HG03103 (cell line): ENCODE measurements at regions not wholly inside any gene's neighbourhood (a gene's known extent, or its start where the extent isn't known, plus 50 kb on each side); places are given as distances from the start of the nearest gene placed in this dataset.

ENCODE experiments used
- ATAC-seq: cut with Tn5 transposase; IDR thresholded peaks from one replicate; pipeline ENCODE4 v1.9.1; 2021; ENCODE audit warnings: low read depth; ENCODE audit not compliant: unreplicated experiment

DNA sequence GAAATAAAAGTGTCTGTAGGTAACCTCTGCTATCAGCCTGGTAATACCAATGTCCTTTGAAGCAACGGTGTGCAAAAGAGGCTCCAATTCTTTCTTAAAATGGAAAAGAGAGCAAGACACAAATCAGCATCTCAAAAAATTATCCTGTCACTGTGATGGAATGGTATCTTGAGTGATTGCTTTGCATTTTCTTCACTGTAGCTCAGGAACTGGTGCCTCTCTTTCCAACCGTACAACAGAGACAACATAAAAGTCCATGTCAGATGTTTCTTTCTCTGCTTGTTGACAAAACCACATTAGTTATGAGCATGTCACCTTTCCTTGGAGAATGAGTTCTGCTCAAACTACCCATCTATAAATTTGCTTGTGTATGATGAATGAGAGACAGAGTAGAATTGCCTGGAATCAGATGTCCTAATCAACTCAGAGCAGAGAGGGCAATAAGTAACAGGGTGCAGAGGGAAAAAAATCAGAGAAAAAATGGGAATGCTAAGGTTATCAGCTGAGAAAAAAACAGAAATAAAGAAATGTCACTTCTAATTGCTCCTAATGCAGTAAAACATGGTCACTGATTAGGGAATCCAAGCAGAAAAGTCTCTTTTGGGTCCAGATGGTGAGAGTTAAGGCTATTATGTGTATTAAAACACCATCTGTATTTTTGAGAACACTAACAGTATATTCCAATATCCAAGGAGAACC is 465.0 kb upstream of the ATP2B1 start:
- ATAC-seq: no peak

DNA sequence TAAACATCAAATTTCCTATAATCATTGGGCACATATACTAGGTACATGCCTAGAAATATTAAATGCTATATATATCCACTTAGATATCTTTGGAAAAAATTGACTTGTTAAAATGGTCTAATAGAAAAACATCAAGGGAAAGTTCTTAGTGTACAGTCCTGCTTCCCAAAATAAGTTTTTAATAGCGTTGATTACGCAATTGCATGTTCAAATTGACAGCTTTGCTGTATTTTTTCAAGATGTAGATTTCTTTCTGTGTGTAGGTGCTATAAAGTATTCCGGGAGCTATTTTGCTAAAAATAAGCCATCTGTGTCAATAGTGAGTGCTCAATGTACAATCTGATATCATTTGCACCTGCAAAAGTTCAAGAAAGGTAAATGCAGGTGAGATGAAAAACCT is 463.9 kb upstream of the ATP2B1 start:
- ATAC-seq: no peak

DNA sequence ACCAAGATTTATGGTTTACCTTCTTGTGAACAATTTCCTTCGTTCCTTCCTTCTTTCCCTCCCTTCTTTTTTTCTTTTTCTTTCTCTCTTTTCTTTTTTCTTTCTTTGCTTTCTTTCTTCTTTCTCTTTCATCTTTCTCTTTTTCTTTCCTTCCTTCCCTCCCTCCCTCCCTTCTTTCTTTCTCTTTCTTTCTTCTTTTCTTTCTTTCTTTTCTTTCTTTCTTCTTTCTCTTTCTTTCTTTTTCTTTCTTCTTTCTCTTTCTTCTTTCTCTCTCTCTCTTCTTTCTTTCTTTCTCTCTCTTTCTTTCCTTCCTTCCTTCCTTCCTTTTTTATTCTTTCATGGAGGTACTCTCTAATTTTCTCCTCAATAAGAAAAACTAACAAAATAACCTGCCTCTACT is 462.1 kb upstream of the ATP2B1 start:
- no peak for ATAC-seq

DNA sequence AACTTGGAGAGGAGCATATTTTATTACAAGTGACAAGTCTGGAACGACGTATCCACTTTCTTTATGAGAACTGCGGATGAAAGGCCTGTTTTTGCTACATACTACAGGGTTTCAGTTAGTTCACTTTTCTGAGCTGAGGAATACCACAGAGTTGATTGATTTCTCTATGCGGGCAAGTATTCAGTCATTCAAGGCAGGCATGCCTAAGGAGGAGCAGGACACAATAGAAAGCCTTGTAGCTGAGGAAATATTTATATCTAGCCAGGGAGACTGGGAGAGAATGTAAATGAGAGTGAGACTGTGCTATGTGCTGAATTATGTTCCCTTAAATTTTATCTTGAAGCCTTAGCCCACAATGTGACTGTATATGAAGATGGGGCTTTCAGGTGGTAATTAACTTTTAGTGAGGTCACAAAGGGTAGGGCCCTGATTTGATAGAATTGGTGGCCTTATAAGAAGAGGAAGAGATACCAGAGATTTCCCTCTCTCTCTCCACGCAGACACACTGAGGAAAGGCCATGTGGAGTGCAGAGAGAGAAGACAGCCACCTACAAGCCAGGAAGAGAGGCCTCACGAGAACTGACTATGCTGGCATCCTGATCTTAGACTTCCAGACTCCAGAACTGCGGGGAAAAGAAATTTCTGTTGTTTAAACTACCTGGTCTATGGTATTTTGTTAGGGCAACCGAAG is 459.0 kb upstream of the ATP2B1 start:
- no peak for ATAC-seq

DNA sequence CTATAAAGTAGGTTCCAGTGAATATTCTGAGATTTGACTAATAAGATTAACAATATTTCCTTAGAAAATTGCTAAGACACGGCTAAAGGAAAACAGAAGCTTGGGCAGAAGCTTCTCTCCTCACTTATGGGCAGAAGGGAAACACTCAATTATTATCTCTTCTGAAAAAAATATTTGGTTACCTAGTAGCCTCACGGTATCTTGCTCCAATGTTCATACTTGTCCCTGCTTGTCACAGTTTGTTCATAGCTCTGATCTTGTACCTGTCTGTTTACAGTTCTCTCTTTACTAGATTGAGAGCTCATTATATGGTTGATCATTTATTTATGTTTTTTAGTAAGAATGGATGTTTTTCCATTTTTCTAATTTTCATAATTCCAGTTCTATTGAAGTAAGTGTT is 458.0 kb upstream of the ATP2B1 start:
- ATAC-seq: no peak

DNA sequence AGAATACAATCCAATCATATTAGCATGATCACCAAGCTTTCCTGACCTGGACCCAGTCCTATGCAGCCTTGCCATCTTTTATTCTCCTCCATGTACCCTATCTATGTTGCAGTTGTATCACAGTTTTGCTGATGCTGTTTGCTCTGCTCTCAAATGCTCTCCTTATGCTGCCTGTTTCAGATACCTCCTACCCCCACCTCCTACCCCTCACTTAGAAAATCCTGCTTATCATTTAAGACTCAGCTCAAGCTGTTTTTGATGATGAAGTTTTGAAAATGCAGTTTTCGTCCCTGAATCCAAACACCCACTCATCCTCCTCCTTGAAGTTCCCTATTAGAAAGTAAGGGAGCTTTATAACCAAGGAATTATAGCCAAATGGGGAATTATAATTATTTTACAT is 457.4 kb upstream of the ATP2B1 start:
- ATAC-seq: no peak

DNA sequence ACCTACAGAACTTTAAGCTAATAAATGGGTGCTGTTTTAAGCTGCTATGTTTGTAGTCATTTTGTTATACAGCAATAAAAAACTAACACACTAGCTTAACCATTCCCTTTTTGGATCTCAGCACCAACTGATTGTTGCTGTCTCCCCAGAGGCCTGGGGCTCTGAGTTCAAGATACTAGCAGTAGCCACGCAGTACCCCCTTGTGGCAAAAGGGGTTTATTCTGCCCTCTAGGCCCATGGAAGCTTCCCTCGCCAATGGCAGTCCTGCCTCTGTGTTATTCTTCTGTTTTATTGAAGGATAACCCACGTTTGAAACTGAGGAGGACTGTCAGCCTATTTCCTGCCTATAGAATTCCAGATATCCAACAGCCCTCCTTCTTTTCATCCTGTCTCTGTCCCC is 455.3 kb upstream of the ATP2B1 start:
- no peak for ATAC-seq

DNA sequence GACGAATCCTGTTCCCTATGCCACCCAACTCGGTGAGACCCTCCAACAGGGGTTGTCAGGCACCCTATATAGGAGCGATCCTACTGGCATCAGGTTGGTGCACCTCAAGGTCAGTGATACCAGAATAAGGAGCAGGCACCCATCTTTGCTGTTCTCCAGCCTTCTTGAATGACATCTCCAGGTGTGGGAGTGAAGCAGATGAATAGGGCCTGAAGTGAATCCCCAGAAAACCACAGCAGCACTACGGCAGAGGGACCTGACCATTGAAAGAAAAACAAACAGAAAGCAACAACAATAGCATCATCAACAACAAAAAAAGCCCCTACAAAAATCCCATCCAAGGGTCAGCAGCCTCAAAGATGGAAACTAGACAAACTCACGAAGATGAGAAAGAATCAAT is 445.2 kb upstream of the ATP2B1 start:
- ATAC-seq: no peak

DNA sequence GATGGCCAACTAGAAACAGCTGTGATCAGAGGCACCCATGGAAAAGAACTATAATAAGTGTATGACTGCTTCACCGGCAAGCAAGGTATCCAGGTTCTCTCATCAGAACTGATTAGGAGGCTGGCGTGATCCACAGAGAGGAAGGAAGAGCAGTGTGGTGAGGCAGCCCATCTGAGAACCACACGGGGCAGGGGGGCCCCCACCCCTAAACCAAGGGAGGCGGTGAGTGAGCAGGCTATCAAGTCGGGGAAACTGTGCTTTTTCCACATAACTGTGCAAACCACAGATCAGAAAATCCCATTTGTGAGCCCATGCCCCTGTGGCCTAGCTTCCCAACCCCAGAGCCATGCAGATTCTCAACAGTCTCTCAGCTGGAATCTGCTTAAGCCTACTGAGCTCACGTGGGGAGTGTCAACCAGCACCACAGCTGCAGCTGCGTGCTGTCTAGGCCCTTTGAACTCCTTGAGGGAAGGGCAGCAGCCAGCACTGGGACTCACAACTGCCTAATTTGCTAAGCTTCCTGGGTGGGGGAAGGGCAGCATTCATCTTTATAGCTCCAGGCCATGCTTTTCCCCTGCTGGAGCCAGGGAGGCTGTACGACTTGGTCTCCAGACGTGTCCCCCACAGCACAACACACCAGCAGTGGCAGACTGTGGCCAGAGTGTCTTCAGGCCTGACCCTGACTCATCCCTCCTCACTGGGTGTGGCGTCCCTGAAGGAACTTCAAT is 444.4 kb upstream of the ATP2B1 start:
- ATAC-seq: no peak

DNA sequence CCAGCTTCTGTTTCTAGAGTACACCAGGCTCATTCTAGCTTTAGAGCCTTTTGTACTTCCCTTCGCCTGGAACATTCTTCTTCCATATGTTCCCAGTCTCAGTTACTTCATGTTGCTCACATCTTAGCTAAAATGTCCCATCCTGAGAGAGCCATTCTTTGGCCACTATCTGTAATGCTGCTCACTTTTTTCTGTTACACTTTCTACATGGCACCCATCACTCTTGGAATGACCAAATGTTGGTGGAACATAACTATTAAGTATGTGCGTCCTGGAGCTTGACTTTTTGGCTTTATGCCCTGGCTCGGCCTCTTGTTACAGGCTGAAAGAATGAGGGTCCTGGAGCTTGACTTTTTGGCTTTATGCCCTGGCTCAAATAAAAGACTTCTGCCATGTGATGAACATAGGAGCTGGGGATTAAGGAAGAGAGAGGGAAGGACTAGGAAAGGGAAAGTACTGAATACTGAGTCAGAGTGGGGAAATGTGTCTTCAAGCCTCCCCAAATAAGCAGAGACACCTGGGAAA is 442.9 kb upstream of the ATP2B1 start:
- no peak for ATAC-seq

DNA sequence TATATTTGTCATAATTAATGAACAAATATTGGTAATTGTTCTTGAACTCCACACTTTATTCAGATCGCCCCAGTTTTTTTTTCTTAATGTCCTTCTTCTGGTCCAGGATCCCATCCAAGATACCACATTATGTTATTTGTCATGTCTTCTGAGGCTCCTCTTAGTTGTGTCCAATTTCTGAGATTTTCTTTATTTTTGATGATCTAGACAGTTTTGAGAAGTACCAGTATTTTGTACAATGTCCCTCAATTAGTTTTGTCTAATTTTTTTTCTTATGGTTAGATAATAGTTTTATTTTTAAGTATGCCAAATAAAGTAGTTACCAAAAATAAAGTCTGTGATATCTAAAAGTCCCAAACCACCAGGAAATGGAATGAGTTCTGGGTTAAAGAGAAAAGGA is 440.8 kb upstream of the ATP2B1 start:
- no peak for ATAC-seq

DNA sequence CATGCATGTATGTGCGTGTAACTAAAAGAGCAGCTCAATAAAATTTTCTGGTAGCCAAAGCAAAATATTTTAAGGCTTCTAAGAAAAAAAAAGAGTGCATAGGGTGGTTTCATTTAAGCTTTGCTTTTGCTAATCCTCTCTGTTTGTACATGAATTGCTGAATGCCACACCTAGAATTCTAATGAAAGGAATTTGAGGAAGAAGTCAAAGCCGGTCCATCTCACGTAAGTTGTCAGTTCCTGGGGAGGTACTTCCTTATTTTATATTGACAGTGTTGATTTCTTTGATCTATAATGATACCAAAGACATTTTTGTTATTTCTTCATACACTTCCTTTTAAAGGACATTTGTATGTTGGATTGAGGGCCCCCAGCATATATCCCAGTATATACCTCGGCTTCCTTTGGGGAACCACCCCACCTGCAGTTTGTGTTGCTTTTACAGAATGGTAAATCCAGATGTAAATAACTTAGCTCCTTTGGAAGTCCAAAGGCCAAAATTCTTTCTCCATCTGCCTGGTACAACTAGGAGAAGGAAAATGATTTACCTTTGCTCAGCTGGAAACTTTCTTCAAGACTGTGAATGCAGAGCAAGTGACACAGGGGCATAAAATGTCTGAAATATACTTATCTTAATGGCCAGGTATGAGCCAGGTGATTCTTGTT is 420.9 kb upstream of the ATP2B1 start:
- ATAC-seq: no peak

DNA sequence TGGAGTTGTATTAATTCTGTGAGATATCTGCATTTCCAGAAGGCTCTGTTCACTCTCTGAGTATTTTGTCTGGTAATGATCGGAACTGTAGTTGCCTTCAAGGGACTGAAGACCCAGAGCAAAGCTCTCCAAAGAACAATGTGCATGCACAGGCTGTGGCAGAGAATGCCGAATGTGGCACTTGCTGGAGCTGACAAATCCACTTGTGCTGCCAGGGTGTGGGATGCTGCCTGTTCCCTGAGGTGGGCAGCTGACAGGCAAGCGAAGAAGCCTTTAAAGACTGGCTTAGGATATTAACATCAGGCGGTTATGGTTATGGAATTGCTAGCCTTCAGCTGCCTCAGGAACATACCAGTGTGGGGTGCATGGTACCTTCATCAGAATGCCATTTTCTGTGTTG is 419.9 kb upstream of the ATP2B1 start:
- no peak for ATAC-seq

DNA sequence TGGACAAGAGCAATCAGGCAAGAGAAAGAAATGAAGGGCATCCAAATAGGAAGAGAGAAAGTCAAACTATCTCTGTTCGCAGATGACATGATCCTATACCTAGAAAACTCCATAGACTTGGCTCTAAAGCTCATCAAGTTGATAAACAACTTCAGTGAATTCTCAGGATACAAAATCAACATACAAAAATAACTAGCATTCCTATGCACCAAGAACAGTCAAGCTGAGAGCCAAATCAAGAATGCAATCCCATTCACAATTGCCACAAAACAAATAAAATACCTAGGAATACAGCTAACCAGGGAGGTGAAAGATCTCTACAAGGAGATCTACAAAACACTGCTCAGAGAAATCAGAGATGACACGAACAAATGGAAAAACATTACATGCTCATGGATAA is 417.5 kb upstream of the ATP2B1 start:
- ATAC-seq: no peak

DNA sequence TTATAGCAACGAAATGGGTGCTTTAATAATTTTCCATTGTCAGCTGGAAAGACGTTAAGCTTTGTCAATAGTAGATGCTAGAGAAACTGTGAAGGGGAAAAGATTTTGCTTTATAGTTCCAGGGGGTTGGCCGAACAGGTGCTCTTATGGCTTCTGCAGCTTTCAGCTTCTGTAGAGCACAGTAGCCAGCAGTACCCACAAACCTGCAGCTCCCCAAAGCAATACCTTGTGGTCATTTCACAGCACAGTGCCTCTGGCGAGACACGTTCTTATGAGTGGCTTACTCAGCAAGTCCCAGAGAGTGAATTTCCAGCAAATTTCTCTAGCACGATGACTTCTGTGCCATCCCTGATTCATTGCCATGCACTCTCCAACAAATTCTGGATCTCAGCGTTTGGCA is 416.3 kb upstream of the ATP2B1 start:
- no peak for ATAC-seq

DNA sequence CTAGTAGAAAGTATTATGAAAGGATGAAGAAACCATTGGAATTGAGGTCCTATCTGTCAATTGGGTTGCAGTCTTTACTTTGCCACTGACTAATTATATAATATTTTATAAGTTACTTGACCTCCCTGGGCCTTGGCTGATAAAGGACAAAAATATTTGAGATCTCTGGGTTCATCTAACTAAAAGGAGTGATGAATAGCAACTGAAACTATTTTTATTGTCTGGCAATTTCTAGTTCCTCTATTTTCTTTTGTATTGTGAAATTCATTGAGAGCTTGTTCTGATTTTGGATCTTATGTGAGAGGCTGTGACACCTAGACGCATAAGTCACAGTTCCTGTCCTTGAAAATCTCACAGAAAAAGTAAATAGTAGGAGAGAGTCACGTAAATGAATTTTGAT is 415.7 kb upstream of the ATP2B1 start:
- peak; percentile 65 for ATAC-seq

DNA sequence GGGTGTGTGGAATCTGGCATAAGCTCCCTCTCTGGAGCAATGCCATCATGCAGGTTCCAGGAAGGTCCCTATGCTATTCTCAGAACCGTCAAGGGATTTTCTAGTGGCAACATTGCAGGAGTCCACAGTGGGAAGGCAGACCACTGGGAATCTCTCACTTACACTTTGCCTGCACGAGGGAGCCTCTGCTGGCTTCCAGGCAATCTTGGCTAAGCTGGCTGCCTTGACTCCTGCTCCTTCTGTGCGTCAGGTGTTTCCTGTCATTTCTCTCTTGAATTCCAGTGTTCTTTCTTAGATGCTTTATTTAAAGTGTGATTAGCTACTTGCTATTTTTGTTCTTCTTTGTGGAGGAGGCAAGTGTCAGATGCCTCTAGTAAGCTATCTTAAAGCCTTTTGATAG is 414.0 kb upstream of the ATP2B1 start:
- no peak for ATAC-seq

DNA sequence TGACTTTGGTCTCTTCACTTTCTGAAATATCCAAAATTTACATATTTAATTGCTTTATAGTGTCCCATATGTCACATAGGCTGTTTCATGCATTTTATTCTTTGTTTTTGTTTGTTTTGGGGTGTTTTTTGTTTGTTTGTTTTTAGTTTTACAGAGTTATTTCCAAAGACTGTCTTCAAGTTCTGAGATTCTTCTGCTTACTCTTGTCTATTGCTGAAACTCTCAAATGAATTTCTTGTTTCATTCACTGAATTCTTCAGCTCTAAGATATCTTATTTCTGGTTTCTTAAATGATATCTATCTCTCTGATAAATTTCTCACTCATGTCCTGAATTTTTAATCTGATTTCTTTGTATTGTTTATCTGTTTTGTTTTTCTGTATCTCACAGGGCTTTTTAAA is 412.0 kb upstream of the ATP2B1 start:
- ATAC-seq: no peak

DNA sequence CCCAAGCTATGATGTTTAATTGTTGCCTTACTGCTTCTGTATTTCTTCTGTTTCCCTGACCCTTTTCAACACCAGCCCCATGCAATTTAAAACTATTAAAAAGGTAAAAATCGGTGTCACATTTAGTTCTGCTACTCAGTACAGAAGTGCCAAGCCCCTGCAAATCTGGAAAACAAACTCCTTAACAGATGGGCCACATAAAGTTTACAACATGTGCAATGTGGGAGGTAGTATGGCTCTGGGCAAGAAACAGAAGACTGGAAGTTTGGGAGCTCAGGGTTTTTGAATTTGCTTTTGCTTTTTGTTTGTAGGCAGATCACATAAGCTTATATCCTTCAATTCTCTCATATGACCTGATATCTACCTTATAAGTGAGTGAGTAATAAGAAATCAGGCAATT is 404.0 kb upstream of the ATP2B1 start:
- no peak for ATAC-seq

DNA sequence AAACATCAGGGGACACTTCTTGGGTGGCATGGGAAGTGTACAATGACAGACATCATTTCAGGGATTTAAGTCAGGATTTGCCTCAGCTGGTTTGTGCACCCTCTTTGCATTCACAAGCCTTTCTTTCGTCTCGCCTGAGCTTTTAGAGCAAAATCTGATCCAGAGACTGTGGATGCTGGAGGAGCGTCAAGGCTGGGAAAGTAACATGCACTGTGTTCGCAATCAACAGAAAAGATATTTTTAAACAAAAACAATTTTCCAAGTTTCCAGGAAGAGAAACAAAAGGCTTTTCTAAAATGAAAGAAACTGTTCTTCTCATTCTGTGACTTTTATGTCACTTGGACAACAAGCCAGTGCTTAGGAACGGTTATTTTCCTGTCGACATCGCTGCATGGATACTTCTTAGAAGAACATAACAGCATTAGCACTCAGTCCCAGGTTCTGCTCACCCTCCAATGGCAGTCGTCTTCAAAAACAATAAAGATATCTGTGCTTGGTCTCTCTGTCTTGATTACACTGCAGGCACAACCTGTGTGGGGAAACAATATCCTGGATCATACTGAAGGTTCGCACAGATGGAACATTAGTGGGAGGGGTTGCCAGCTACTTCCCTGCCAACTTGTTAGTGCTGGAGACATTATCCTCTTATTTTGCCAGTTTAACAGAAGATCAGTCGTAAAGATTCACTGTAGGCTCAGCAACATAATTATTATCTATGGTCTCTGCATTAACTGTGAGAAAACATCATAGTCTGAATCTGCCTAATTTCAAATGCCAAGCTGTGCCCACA is 403.3 kb upstream of the ATP2B1 start:
- ATAC-seq: no peak
